Caco-2 (cell line): ENCODE measurements at regions not wholly inside any gene's neighbourhood (a gene's known extent, or its start where the extent isn't known, plus 50 kb on each side); places are given as distances from the start of the nearest gene placed in this dataset.

ENCODE experiments used
- BruUV-seq: library from RNA; stranded (reverse); fragments of 400-500 nt; replicated peaks from 2 replicates; lab custom pipeline; 2021; lab: Mats Ljungman, UMichigan
- CTCF ChIA-PET: fragments of 300-600 bp; sonication (Branson Sonifier 250); formaldehyde crosslinking; loops from one replicate; lab custom pipeline; 2022; ENCODE audit warnings: antibody characterized with exemption; lab: Charles Lee
- POLR2A ChIA-PET: fragments of 300-600 bp; sonication (Branson Sonifier 250); formaldehyde crosslinking; loops from one replicate; lab custom pipeline; 2022; ENCODE audit warnings: antibody characterized with exemption; lab: Charles Lee
- DNase-seq, 2 experiments: peaks; one replicate each; pipeline versions ENCODE4 v3.0.0 to v3.0.0-alpha.2; 2020 to 2022
- H3K27me3 ChIP-seq: replicated peaks from 2 replicates; pipeline ENCODE4 v1.6.0; 2011; ENCODE audit warnings: low read length; ENCODE audit not compliant: control insufficient read depth, insufficient read depth
- H3K36me3 ChIP-seq: 2 replicates; pipeline ENCODE4 v1.5.1; 2011; ENCODE audit warnings: low read length; ENCODE audit not compliant: control insufficient read depth, insufficient read depth
- H3K4me1 ChIP-seq: fragments of 250-450 bp; sonication (Bioruptor Pico); 2 replicates; pipeline ENCODE4 v1.5.1; 2020; ENCODE audit warnings: mild to moderate bottlenecking
- H3K4me3 ChIP-seq: 2 replicates; pipeline ENCODE4 v1.5.1; 2011; ENCODE audit warnings: low read depth, mild to moderate bottlenecking, control low read depth, low read length
- H3K9me3 ChIP-seq: fragments of 250-450 bp; sonication (Bioruptor Pico); 2 replicates; pipeline ENCODE4 v1.5.1; 2020; ENCODE audit warnings: mild to moderate bottlenecking, moderate library complexity
- H3K27ac Mint-ChIP-seq: one replicate; pipeline ENCODE4 v1.8.0; 2022; ENCODE audit warnings: mixed read lengths; ENCODE audit not compliant: unreplicated experiment
- H3K27me3 Mint-ChIP-seq: one replicate; pipeline ENCODE4 v1.8.0; 2022; ENCODE audit warnings: mixed read lengths; ENCODE audit not compliant: insufficient read depth, unreplicated experiment
- H3K36me3 Mint-ChIP-seq: one replicate; pipeline ENCODE4 v1.8.0; 2022; ENCODE audit warnings: mild to moderate bottlenecking, mixed read lengths; ENCODE audit not compliant: insufficient read depth, unreplicated experiment
- H3K4me1 Mint-ChIP-seq: one replicate; pipeline ENCODE4 v1.8.0; 2022; ENCODE audit warnings: low read depth, mixed read lengths; ENCODE audit not compliant: unreplicated experiment
- H3K4me3 Mint-ChIP-seq: one replicate; pipeline ENCODE4 v1.8.0; 2022; ENCODE audit warnings: mild to moderate bottlenecking, moderate library complexity, mixed read lengths; ENCODE audit not compliant: unreplicated experiment
- H3K9me3 Mint-ChIP-seq: one replicate; pipeline ENCODE4 v1.8.0; 2022; ENCODE audit warnings: mixed read lengths; ENCODE audit not compliant: unreplicated experiment
- intact Hi-C: fragments of 100-400 bp; cut with micrococcal nuclease; formaldehyde crosslinking; loops from one replicate; pipeline ENCODE4 v1.10.0; 2022; ENCODE audit not compliant: unreplicated experiment
- TF ChIP-seq, protein P1 (sequence below), 2 experiments: fragments of 200-600 bp in 1 of 2; IDR thresholded peaks; 1 replicate in 1 of 2; 2 replicates in 1 of 2; pipeline versions ENCODE4 v1.5.1 to v1.8.0; 2011 to 2022; ENCODE audit warnings: antibody characterized with exemption in 1 of 2, control low read depth in 1 of 2, inconsistent platforms in 1 of 2, low read depth in 1 of 2, low read length in 1 of 2, mild to moderate bottlenecking in 1 of 2, moderate library complexity in 1 of 2; ENCODE audit not compliant: insufficient read depth in 1 of 2, severe bottlenecking in 1 of 2, unreplicated experiment in 1 of 2

DNA sequence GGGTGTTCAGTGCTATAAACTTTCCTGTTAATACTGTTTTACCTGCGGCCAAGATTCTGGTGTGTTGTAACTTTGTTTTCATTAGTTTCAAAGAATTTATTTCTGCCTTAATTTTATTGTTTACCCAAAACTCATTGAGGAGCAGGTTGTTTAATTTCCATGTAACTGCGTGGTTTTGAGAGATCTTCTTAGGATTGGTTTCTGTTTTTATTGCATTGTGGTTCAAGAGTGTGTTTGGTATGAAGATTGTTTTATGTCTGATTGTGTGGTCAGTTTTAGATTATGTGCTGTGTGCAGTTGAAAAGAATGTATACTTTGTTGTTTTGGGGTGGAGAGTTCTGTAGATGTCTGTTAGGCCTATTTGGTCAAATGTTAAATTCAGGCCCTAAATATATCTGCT, 133.5 kb upstream of the GALNT15 start:
- TF ChIP-seq, protein P1, sequence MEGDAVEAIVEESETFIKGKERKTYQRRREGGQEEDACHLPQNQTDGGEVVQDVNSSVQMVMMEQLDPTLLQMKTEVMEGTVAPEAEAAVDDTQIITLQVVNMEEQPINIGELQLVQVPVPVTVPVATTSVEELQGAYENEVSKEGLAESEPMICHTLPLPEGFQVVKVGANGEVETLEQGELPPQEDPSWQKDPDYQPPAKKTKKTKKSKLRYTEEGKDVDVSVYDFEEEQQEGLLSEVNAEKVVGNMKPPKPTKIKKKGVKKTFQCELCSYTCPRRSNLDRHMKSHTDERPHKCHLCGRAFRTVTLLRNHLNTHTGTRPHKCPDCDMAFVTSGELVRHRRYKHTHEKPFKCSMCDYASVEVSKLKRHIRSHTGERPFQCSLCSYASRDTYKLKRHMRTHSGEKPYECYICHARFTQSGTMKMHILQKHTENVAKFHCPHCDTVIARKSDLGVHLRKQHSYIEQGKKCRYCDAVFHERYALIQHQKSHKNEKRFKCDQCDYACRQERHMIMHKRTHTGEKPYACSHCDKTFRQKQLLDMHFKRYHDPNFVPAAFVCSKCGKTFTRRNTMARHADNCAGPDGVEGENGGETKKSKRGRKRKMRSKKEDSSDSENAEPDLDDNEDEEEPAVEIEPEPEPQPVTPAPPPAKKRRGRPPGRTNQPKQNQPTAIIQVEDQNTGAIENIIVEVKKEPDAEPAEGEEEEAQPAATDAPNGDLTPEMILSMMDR (IDR thresholded peaks at IDR 0.05; ENCODE audit: insufficient read depth in 1 of 2, low read depth in 1 of 2, low read length in 1 of 2, severe bottlenecking in 1 of 2, unreplicated experiment in 1 of 2) = no peak
- DNase-seq = no peak
- Histone ChIP-seq H3K27me3 (no peaks in the 10 kb centered on the region), H3K4me3 (no peak overlapping the region), H3K36me3 (no peaks in the 10 kb centered on the region), H3K4me1 (no peaks in the 10 kb centered on the region), H3K9me3 (no peaks in the 10 kb centered on the region; the same call in 1 of the 2 replicates)
- Mint-ChIP-seq H3K4me3 (no peak overlapping the region), H3K27ac (no peak overlapping the region), H3K27me3 (peaks cover 19% of the 10 kb centered on the region), H3K36me3 (no peaks in the 10 kb centered on the region), H3K4me1 (no peaks in the 10 kb centered on the region), H3K9me3 (no peaks in the 10 kb centered on the region)
- POLR2A ChIA-PET = no interaction called here
- no TSS peak for BruUV-seq
- CTCF ChIA-PET = no interaction called here
- intact Hi-C loops = no loop called here

DNA sequence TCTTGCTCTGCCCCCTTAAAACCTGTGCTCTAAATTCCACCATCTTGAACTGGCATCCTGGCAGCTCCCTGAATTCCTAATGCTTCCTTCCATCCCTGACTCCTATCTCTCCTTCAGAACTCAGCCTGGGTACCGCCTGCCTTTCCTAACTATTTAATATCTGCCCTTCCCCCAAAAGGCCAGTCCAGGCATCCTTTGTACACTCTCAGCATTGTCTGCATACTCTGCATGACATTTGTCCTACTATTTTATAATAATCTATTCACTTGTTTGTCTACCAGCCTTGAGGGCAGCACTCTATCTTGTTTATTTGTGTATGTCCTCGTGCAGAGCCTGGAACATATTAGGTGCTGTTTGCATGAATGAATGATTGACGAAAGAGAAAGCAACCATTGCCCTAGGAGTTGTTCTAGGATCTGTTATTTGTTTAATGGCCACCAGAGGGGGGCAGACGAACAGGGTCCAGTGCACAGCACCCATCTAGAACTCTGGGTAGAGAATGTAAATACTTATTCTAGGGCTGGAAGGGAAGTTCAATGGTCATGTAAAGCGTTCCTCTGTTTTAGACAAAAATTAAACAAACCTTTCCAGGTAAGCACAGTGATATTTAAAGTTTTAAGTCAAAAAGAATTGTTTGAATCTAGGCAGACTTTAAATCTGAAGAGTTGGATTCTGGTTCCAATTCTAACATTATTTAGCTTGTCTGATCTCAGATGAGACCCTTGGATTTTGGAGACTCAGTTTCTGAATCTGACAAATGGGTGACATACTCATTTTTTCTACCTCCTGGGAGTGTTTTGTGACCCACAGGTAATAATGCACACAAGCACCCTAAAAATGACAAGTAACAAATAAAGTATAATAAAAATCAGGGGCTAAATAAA, 125.8 kb upstream of the GALNT15 start:
- CTCF ChIA-PET = interaction anchor here (0.7 to 2.5 kb wide), 5 partner anchors 12 to 175 kb away, joined by 3 to 20 read pairs (median 3); partner anchors contain the start of gene GALNT15
- peak; percentile 49 to 74 for DNase-seq
- TF ChIP-seq, protein P1 (IDR thresholded peaks at IDR 0.05; ENCODE audit: insufficient read depth in 1 of 2, low read depth in 1 of 2, low read length in 1 of 2, severe bottlenecking in 1 of 2, unreplicated experiment in 1 of 2) = peak; percentile 75 to 79
- H3K4me1 Mint-ChIP-seq = no peaks in the 10 kb centered on the region
- no peaks in the 10 kb centered on the region for H3K9me3 ChIP-seq
- H3K36me3 ChIP-seq = no peaks in the 10 kb centered on the region
- POLR2A ChIA-PET = no interaction called here
- no peak overlapping the region for H3K4me3 ChIP-seq
- intact Hi-C loops = loop anchor here (1.0 to 2.0 kb wide), 4 partner anchors 130 to 502 kb away; no protein-coding TSS in a partner anchor
- H3K4me1 ChIP-seq = no peaks in the 10 kb centered on the region
- no peaks in the 10 kb centered on the region for H3K9me3 Mint-ChIP-seq
- H3K4me3 Mint-ChIP-seq = no peak overlapping the region
- H3K36me3 Mint-ChIP-seq = no peaks in the 10 kb centered on the region
- BruUV-seq = no TSS peak
- H3K27ac Mint-ChIP-seq = no peak overlapping the region
- no peaks in the 10 kb centered on the region for H3K27me3 ChIP-seq
- no peaks in the 10 kb centered on the region for H3K27me3 Mint-ChIP-seq

DNA sequence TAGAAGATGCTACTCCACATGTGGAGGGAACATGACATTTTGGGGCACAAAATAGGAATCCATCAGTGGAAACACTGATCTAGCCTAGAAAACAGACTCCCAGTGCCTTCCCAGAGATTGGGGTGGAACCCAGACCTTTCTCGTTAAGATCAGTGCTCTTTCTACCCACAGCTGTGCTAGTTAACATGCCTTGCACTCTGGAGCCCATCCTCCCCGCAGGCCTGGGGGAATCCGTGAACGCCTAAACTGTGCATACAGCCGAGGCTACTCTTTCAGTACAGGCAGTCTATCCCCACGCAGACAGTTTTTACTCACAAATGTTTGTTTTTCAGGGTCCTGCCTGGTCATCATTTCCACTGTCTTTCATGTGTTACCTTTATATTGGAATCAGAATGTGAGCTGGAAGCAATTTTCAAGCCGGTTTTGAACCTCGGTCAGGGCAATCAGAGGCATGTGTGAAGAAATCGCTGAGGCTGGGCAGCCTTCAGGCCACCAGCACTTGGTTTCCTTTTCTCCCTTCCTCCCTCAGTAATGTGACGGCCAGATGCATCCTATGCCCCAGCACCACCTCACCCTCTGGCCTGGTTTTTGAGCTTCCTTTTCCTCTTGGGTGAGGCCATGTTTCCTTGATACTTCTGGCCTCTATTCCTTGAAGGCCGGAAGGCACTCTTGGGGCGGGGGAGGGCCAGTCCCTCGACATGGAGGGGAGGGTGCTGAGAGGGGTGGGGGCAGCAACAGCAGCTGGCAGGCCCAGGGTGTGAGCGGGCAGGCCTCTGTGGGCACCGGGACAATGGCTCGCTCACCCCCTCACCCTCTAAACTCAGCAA, 123.6 kb upstream of the GALNT15 start:
- no peaks in the 10 kb centered on the region for H3K4me1 Mint-ChIP-seq
- Histone ChIP-seq H3K4me3 (no peak overlapping the region), H3K9me3 (no peaks in the 10 kb centered on the region), H3K27me3 (no peaks in the 10 kb centered on the region), H3K4me1 (no peaks in the 10 kb centered on the region), H3K36me3 (no peaks in the 10 kb centered on the region)
- no peaks in the 10 kb centered on the region for H3K36me3 Mint-ChIP-seq
- intact Hi-C loops = no loop called here
- CTCF ChIA-PET = interaction anchor here (1.6 kb wide), 2 partner anchors 90 to 127 kb away, joined by 3 to 15 read pairs; no protein-coding TSS in a partner anchor
- POLR2A ChIA-PET = no interaction called here
- no peaks in the 10 kb centered on the region for H3K27me3 Mint-ChIP-seq
- H3K4me3 Mint-ChIP-seq = no peak overlapping the region
- no peak for DNase-seq
- no peaks in the 10 kb centered on the region for H3K9me3 Mint-ChIP-seq
- TF ChIP-seq, protein P1 (IDR thresholded peaks at IDR 0.05; ENCODE audit: insufficient read depth in 1 of 2, low read depth in 1 of 2, low read length in 1 of 2, severe bottlenecking in 1 of 2, unreplicated experiment in 1 of 2) = no peak
- no TSS peak for BruUV-seq
- no peak overlapping the region for H3K27ac Mint-ChIP-seq
